8988T (cell line): ENCODE measurements at regions not wholly inside any gene's neighbourhood (a gene's known extent, or its start where the extent isn't known, plus 50 kb on each side); places are given as distances from the start of the nearest gene placed in this dataset.

ENCODE experiments used
- DNase-seq: peaks from one replicate; pipeline ENCODE4 v3.0.0; 2011

DNA sequence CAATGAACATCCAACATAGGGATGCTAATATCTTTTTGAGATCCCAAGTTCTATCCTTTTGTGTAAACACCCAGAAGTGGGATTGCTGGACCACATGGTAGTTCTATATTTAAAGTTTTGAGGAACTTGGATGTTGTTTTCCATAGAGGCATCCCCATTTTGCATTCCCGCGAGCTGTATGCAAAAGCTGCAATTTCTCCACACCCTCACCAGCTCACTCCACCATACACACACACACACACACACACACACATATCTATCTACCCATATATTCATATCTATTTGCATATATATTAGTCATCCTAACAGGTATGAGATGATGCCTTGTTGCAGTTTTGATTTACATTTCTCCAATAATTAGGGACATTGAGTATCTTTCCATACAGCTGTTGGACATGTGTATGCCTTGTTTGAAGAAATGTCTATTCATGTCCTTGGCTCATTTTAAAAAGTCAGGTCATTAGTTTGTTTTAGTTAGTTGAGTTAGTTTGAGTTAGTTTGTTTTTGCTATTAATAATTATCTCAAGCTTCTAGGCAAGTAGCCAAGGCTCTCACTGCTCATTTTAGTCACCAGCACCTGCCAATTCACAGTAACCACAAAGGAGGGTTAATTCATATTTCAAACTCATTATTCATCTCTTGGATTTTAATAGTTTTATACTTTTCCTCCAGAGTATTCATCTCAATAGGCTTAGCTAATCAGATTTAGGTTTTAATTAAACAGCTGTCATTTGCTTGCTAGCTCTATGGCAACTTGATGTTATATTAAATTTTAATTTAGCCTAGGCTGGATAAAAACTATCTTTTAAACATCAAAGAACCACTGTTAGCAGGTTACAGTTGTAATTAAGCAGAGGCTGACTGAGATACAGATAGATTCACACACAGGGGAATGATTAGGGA, 1435.9 kb upstream of the TMEM132C start:
- DNase-seq = no peak

GRCh38 chr12:126837697-126838096, 1429.3 kb upstream of the TMEM132C start:
- no peak for DNase-seq

- DNase-seq = no peak
These were observed 1422.9 kb upstream of the TMEM132C start for GRCh38 chr12:126843915-126844669.

- DNase-seq = no peak
These were observed 1419.9 kb upstream of the TMEM132C start for GRCh38 chr12:126847005-126847629.

GRCh38 chr12:126855768-126856167, 1411.2 kb upstream of the TMEM132C start:
- DNase-seq = no peak

- DNase-seq = no peak
These were observed 1410.0 kb upstream of the TMEM132C start for GRCh38 chr12:126856958-126857357.

DNA sequence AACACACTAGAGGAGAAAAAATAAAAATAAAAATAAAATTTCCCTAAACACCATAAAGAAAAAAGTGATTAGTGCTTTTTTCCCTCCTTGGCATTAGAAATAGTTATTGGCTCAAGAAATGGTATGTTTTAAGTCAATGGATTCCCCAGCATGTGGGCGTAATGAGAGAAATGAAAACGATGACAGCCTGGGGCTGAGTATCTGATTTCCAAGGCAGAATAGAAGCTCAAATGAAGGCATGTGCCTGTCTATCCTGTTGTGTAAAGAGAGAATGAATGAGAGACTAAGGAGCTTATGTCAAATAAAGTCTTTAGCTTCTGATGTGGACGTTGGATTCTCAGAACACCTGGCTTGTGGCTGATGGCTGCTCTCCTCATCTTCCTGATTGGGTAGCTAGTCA, 1408.4 kb upstream of the TMEM132C start:
- no peak for DNase-seq

DNA sequence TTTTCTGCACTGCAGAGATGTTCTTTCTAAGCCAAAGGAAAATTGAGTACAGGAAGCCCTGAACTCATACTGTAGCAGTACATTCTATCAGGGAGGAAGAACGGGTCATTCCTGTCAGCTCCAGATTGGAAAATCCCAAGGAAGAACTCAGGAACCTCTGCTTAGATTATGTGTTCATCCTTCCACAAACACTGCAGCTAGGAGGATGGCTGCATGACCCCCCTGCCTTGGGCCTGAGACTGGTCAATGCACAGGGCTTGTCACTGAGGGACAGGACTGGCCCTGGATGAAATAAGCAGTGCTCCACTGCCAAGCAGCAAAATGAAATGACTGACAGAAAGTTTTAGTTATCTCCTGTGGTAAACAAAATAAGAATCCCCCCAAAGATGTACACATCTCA, 1406.8 kb upstream of the TMEM132C start:
- no peak for DNase-seq

GRCh38 chr12:126862500-126862899, 1404.5 kb upstream of the TMEM132C start:
- no peak for DNase-seq

DNA sequence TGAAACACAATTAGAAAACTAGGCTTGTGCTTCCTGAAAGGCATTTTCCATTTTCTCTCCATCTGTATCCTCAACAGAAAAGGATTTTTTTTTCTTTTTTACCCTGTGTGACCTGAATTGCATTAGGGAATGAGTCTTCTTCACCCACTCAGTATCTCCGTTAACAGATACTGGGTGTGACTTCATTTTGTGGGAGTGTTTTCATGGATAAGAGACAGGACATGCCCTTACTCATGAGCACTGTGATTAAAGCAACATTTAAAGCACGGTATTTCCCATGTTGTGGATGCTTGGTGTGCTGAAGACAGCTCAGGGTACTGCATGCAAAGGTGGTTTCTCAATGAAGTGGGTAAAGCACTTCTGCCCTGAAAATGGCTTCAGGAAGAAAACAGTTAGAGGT, 1397.3 kb upstream of the TMEM132C start:
- no peak for DNase-seq

DNA sequence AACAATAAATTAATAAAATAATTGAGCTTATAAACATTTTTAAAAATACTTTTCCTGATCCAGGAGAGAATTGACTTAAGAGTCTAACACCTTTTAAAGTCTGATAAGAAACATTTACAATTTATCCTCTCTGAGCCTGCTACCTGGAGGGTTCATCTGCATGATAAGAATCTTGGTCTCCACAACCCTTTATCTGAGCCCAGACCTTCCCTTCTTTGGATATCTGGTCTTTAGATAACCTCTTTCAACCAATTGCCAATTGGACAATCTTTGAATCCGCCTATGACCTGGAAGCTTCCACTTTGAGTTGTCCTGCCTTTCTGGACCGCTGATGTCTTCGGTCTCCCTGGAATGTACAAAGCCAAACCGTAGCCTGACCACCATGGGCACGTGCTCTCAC, 1393.3 kb upstream of the TMEM132C start:
- no peak for DNase-seq

GRCh38 chr12:126874427-126875026, 1392.4 kb upstream of the TMEM132C start:
- DNase-seq = no peak

DNA sequence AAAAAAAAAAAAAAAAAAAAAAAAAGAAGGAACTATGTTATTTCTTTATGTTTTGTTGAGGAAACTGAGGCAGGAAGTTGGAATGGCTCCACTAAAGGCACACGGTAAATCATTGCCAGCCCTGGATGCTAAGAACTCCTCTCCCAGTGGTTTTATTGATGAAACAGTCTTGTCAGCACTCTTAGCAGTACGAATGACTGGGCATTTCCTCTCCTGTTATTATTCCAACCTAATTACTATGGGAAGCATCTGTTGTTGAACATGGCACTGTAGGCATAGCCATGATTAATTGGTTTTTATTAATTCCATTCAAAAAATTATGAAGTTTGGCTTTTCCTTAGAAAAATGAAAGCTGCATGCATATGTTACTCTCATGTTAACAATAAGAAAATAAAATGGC, 1387.1 kb upstream of the TMEM132C start:
- no peak for DNase-seq

- DNase-seq = no peak
These were observed 1383.3 kb upstream of the TMEM132C start for GRCh38 chr12:126883697-126884096.

DNA sequence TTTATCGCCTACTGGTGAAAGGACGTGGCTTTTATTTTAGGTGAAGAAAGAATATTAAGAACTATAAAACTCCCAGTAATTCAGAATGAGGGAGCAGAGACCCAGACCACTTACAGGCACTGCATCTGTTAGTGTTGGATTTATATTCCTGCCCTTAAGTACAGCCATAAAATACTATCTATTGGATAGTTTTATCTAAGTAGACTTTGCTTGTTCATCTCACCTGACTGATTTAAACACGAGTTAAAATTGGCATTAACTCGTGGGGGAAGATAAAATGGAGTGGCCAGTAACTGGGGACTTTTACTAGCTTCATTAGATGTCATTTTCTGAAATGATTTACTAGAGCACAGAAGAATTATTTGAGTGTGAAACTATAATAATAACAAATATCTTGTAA, 1377.5 kb upstream of the TMEM132C start:
- DNase-seq = no peak

- DNase-seq = no peak
These were observed 1376.9 kb upstream of the TMEM132C start for GRCh38 chr12:126890097-126890496.

GRCh38 chr12:126891789-126892188, 1375.2 kb upstream of the TMEM132C start:
- DNase-seq = no peak

DNA sequence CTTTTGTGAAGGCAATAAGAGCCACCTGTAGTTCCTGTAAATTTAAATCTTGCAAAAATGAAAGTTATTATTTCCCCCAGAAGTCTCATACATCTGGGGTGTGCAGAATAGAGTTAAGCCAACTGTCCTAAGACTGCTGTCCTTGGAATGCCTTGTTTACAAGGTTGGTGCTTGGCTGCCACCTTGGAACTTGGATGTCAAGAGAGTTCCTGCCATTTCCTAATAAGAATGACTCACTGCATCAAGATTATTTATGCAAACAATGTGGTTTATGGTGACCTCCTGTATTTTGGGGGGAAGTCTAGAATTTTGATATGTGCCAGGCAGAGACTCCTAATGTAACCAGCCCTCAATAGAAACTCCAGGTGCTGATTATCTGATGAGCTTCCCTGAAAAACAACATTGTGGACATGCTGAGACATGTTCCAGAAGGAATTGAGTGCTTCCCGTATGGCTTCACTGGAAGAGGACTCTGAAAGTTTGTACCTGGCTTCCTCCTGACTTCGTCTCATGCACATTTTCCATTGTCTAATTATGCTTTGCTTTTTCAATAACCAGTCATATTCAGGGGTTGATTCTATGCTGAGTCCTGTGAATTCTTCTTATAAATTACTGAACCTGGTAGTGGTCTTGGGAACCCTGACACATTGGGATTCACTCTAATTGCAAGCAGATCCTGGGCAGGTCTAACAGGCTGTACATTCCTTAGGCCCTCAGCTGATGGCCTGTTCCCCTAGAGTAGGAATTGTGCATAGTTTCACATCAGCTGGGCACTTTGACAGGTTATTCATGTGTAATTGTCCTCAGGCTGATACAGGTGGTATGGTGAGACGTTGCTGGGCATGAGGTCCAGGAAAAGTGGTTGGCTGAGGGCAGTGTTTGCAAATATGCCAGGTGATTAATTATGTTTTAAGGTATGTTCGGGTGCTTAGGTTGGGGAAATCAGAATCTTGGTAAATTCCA, 1370.7 kb upstream of the TMEM132C start:
- no peak for DNase-seq

DNA sequence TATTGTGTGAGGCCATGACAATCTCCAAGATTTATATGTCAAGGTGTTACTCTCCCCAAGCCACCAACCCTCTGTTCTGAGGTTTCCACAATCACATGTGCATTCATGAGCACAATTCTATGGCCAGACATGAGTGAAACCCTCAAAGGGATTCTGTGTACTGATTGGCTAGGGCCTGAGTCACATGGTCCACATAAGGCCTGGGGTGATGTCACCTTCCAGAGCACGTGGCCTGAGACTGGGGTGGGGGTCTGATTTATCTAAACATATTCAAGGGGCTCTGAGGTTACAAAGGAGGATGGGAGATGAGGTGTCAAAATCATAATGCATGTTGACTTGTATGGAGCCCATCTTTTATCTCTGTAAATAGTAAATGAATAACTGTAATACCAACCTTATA, 1369.9 kb upstream of the TMEM132C start:
- no peak for DNase-seq

GRCh38 chr12:126897778-126898177, 1369.2 kb upstream of the TMEM132C start:
- DNase-seq = no peak

- no peak for DNase-seq
These were observed 1368.4 kb upstream of the TMEM132C start for GRCh38 chr12:126898562-126898961.
